Left renal pelvis (tissue), 4 donors: ENCODE measurements at regions not wholly inside any gene's neighbourhood (a gene's known extent, or its start where the extent isn't known, plus 50 kb on each side); places are given as distances from the start of the nearest gene placed in this dataset.

Source experiments
- DNase-seq, 4 donors: peaks; one replicate each; pipeline ENCODE4 v3.0.0-alpha.2; 2013; ENCODE audit warnings: low read depth in 4 of 4, low spot score in 3 of 4

- DNase-seq: no peak
Measured at GRCh38 chr15:66941791-66942190, 123.6 kb upstream of the SMAD3 start.

DNA sequence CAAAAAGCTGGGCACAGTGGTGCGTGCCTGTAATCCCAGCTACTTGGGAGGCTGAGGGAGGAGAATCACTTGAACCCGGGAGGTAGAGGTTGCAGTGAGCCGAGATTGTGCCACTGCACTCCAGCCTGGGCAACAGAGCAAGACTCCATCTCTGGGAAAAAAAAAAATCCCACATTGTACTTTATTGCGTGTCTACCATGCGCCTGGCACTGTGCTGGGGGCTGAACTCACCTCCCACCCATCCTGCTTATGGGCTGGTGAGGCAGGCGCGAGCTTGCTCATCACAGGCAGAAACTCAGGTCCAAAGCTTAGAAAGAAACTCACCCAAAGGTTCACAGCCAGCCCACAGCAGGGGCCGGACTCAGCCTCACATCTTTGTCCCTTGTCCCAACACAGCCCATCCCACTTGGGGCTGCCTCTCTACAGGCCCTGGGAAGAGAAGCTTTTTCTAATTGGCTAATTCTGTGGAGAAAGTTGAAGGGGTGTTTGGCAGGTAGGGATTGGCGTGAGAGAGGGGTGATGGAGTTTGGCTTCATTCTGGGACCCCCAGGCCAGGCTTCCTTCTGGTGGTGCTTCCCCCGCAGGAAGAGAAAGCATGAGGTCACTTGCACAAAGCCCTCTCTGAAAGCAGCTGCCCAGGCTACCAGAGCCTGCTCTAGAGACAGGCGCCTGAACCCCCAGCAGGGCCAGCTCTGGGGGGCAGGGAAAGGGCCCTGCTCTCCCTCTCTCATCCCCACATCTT lies 122.6 kb upstream of the SMAD3 start:
- DNase-seq: no peak

DNA sequence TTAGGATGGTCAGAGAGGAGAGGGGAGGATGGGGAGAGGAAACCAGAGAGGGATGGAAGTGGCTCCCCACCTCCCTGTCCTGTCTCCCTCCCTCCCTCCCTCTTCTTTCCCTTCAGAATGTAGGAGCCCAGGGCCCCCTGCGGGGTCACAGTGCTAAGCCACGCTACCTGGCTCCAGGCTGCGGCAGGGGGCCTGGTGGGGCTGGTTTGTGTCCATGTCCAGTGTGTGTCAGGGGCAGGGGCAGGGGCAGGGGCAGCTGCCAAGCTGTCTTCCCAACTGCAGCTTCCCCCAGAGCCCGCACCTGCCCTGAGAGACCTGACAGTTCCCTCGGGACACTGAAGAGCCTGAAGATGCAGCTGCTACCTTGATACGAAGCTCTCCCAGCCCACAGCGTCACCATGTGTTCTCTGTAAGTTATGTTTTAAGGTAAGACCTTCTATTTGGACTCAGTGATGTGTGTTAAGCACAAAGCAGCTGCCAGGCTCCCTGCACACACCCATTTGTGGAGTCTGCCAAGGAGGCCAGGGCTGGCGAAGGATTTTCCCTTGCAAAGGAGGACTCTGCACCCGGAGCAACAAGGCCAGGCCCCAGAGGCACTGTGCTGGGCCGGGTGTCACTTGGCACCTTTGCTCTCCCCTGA lies 121.8 kb upstream of the SMAD3 start:
- no peak for DNase-seq

DNA sequence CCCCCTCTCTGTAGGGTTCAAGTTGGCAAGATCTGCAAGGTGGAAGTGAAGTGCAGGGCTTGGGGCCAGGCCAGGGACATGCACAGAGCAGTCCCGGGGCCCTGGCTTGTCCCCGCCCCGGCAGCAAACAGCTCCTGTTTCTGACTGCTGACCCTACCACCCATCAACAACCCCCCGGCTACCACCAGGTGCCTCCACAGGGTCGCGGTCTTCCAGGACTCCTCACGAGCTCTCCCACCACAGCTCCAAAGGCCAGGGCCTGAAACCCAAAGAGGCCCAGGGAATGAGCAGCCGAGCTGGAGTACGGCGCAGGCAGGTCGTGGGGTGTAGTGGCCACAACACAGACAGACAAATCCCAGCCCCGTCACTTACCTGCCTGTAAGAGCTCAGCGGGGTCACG lies 121.3 kb upstream of the SMAD3 start:
- no peak for DNase-seq

- DNase-seq: no peak
Measured at GRCh38 chr15:66945286-66945685, 120.1 kb upstream of the SMAD3 start.

GRCh38 chr15:66945842-66946241 lies 119.6 kb upstream of the SMAD3 start:
- no peak for DNase-seq

- DNase-seq: peak in 2 of 4 donors; percentile 36 to 42
Measured at GRCh38 chr15:66946578-66947164, 118.7 kb upstream of the SMAD3 start.

DNA sequence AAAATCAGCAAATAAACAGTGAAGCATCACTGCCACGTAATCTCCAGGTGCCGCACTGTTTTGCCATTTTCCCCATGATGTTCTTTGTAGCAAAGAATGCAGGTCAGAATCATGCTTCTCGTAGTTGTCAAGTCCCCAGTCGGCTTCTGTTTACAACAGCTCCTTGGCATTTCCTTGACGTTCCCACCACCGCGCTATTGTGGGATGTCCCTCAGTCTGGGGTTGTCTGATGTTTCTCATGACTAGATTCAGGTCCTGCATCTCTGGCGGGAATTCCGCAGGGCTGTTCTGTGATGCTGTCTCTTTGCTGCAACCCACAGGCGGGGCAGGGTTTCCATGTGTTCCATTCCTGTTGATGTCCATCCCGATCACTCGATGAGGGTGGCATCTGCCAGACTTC lies 117.9 kb upstream of the SMAD3 start:
- DNase-seq: no peak

DNA sequence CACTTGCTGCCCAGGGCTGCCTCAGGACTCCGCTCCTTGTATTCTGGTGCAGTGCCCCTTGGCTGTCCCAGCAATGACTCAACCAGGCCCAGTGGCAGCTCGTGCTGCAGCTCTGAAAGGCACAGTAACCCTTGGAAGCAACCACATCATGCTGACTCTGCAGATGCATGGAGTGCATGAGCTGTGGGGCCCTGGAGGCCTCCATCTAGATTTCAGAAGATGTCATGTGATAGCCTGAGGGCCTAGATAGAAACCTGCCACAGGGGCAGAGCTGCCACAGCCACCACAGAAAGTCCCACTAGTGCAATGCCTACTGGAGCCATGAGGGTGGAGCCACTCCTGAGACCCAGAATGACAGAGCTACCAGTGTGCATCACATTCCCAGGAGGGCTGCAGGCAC lies 117.1 kb upstream of the SMAD3 start:
- DNase-seq: no peak

DNA sequence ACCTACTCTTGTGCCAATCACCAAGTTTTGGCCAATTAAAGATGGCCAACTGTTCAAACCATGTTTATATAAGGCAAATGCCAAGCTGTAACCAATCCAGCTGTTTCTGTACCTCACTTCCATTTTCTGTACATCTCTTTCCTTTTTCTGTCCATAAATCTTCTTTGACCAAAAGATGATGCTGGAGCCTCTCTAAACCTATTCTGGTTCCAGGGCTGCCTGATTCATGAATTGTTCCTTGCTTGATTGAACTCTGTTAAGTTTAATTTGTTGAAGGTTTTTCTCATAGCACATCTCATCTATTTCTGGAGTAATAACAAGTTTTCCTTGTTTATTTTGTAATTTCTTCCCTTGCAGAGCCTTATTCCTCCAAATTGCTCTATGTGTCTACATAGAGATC lies 115.3 kb upstream of the SMAD3 start:
- DNase-seq: no peak

- DNase-seq: no peak
Measured at GRCh38 chr15:66951531-66952320, 113.7 kb upstream of the SMAD3 start.

GRCh38 chr15:66952756-66953522 lies 112.5 kb upstream of the SMAD3 start:
- DNase-seq: no peak

DNA sequence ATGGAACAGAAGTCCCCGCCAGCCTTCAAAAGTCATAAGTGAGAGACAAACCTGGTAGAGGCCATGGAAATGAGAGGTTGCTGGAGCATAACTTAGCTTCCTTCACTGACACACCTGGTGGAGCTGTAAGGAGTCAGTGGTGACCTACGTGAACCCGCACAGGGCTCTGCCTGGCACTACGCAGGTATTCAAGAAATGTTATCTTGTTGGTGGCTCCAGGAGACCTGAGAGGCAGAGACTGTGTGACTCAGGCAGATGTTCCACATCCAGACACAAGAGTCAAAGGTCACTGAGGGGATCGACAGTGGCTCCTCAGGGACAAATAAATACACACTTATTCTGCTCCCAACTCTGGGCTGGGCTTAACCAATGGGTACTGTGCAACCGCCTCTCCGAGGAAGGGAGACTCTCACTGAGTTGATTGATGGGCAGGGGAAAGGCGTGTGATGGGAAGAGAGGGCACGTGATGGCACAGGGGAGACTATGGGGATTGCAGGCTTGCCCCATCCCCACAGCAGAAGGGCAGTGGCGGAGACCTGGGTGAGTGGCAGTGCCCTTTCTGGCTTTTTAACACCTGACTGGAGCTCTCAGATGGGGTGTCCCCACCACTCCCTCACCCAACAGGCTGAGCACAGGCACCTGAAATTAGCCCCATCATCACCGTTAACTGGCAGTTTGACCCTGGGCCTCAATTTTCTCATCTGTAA lies 111.7 kb upstream of the SMAD3 start:
- no peak for DNase-seq

DNA sequence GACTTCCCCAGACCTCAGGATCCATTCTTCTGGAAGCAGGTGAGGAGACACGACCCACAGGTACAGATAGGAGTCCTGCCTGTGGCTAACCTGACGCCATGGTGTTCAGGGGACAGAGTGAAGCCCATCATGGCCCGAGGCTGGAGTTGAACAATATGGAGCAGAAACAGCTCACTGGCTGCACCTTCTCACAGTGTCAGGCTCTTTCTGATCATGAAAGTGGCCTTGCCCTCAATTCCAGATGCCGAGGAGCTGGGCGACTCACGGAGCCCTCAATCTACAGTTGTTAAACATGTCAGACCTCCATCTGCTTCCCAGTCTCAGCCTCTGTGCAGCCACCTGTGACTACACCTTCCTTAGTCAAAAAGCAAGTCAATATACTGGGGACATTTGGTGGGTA lies 110.8 kb upstream of the SMAD3 start:
- DNase-seq: no peak

DNA sequence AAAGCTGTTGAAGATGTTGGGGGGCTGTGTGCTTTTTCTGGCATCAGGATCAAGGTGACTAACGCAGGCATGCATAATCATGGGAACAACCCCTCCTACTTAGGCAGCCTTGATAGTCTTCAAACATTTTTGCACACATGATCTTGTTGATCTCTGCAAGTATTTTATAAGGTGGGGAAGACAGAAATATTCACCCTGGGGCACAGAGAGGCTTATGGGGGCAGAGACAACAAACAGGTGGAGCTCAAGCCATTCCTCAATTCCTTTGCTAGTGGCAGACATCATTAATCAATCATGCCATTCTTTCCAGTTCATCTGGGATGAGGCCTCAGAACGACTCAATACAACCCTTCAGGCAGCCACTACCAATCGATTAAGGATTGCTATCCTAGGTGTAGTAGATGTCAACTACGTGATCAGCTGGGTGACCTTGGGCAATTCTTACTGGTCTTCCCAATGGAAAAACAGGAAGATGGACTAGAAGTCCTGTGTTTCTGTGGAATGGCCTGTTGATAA lies 110.3 kb upstream of the SMAD3 start:
- DNase-seq: no peak

DNA sequence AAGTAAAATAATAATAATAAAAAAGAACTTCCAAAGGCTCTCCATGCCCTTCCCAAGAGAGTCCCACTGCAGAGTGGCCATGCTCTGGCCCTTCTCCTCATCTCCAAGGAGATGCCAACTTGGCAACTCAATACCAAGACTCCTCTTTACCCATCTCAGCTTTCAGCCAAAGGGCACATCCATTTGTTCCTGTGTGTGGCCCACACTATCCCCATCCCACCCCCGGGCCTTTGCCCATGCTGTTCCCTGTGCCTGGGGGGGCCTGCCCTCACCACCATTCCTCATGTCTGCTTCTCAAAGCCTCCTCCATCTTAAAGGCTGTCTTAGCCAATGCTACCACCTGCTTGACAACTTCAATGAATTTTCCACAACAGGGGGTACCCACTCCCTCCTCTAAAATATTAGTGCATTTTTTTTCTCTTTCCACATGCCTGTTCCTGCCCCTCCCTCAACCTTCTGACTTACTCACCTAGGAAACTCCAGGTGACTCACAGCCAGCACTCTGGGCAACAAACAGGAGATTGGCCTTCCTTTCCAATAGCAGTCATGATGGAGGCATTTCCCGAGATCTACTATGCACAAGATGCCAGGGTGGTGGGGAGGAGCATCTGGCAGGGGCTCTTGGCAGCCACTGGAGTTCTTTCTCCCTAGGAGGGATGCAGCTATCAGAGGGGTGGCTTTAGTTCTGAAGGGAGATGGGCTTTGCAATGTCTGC lies 109.4 kb upstream of the SMAD3 start:
- DNase-seq: no peak

- DNase-seq: no peak
Measured at GRCh38 chr15:66956672-66957430, 108.6 kb upstream of the SMAD3 start.

- no peak for DNase-seq
Measured at GRCh38 chr15:66957431-66957720, 108.0 kb upstream of the SMAD3 start.

- no peak for DNase-seq
Measured at GRCh38 chr15:66959066-66959465, 106.3 kb upstream of the SMAD3 start.
